Head of caudate nucleus (tissue), 42 donors: ENCODE measurements at regions not wholly inside any gene's neighbourhood (a gene's known extent, or its start where the extent isn't known, plus 50 kb on each side); places are given as distances from the start of the nearest gene placed in this dataset.

ENCODE experiments used
- DNase-seq, 42 donors: peaks; one replicate each; pipeline versions ENCODE4 v3.0.0 to v3.0.0-alpha.2; 2020 to 2021; ENCODE audit warnings: mixed read lengths in 7 of 42
- intact Hi-C: fragments of 100-400 bp; cut with DNase I; formaldehyde crosslinking; loops from one replicate; pipeline ENCODE4 v1.15.0; 2022

- intact Hi-C loops, result no loop called here
Measured at GRCh38 chr13:37375724-37376123, 222.8 kb downstream of the POSTN start.

GRCh38 chr13:37375071-37375470, 223.5 kb downstream of the POSTN start:
- intact Hi-C loops, result no loop called here
- no peak for DNase-seq

More at GRCh38 chr13:37375724-37376123, 222.8 kb downstream of the POSTN start:
- DNase-seq, result no peak

GRCh38 chr13:37369616-37370015, 229.0 kb downstream of the POSTN start:
- DNase-seq, result no peak
- intact Hi-C loops, result no loop called here

GRCh38 chr13:37368501-37368900, 230.1 kb downstream of the POSTN start:
- intact Hi-C loops, result no loop called here

GRCh38 chr13:37366044-37366770, 232.4 kb downstream of the POSTN start:
- DNase-seq, result no peak
- intact Hi-C loops, result no loop called here

More at GRCh38 chr13:37368501-37368900, 230.1 kb downstream of the POSTN start:
- no peak for DNase-seq

GRCh38 chr13:37365496-37365895, 233.1 kb downstream of the POSTN start:
- DNase-seq, result no peak
- intact Hi-C loops, result no loop called here

- DNase-seq, result no peak
- intact Hi-C loops, result no loop called here
Measured at GRCh38 chr13:37364956-37365355, 233.6 kb downstream of the POSTN start.

GRCh38 chr13:37364007-37364406, 234.6 kb downstream of the POSTN start:
- intact Hi-C loops, result no loop called here
- no peak for DNase-seq

- DNase-seq, result no peak
- intact Hi-C loops, result no loop called here
Measured at GRCh38 chr13:37361608-37362007, 237.0 kb downstream of the POSTN start.

GRCh38 chr13:37360556-37360955, 238.0 kb downstream of the POSTN start:
- intact Hi-C loops, result no loop called here
- DNase-seq, result no peak

GRCh38 chr13:37357548-37357947, 241.0 kb downstream of the POSTN start:
- DNase-seq, result no peak
- intact Hi-C loops, result no loop called here

GRCh38 chr13:37353911-37354310, 244.7 kb downstream of the POSTN start:
- no peak for DNase-seq
- intact Hi-C loops, result no loop called here

GRCh38 chr13:37351211-37351610, 245.7 kb upstream of the CSNK1A1L start:
- intact Hi-C loops, result no loop called here
- DNase-seq, result no peak

GRCh38 chr13:37349916-37350315, 244.5 kb upstream of the CSNK1A1L start:
- intact Hi-C loops, result no loop called here
- no peak for DNase-seq

GRCh38 chr13:37348916-37349643, 243.6 kb upstream of the CSNK1A1L start:
- DNase-seq, result no peak
- intact Hi-C loops, result no loop called here

GRCh38 chr13:37345869-37346268, 240.4 kb upstream of the CSNK1A1L start:
- intact Hi-C loops, result no loop called here

GRCh38 chr13:37345391-37345790, 239.9 kb upstream of the CSNK1A1L start:
- DNase-seq, result no peak
- intact Hi-C loops, result no loop called here

More at GRCh38 chr13:37345869-37346268, 240.4 kb upstream of the CSNK1A1L start:
- no peak for DNase-seq

- intact Hi-C loops, result no loop called here
- no peak for DNase-seq
Measured at GRCh38 chr13:37344056-37344455, 238.6 kb upstream of the CSNK1A1L start.

GRCh38 chr13:37342205-37342604, 236.7 kb upstream of the CSNK1A1L start:
- no peak for DNase-seq

GRCh38 chr13:37340901-37341670, 235.6 kb upstream of the CSNK1A1L start:
- DNase-seq, result no peak
- intact Hi-C loops, result no loop called here

More at GRCh38 chr13:37342205-37342604, 236.7 kb upstream of the CSNK1A1L start:
- intact Hi-C loops, result no loop called here
